Stimulated activated effector memory CD8-positive, alpha-beta T cell treated with anti-CD3 and anti-CD28 coated beads, Interleukin-12 subunit alpha, Interleukin-12 subunit beta, amount 100 ng/mL, for 72 hours (primary cell): ENCODE measurements at regions not wholly inside any gene's neighbourhood (a gene's known extent, or its start where the extent isn't known, plus 50 kb on each side); places are given as distances from the start of the nearest gene placed in this dataset.

Experiments used
- ATAC-seq: fragments of 150-1000 bp; cut with Tn5 transposase; 2 replicates; pipeline ENCODE4 v1.10.0; 2021
- DNase-seq, 2 donors: peaks; one replicate each; pipeline ENCODE4 v3.0.0; 2021 to 2022; ENCODE audit warnings: low spot score in 2 of 2
- H3K27ac Mint-ChIP-seq: one replicate; pipeline ENCODE4 v1.8.0; 2022; ENCODE audit warnings: mild to moderate bottlenecking, mixed read lengths
- H3K36me3 Mint-ChIP-seq: one replicate; pipeline ENCODE4 v1.8.0; 2022; ENCODE audit warnings: mild to moderate bottlenecking, mixed read lengths
- H3K4me1 Mint-ChIP-seq: one replicate; pipeline ENCODE4 v1.8.0; 2022; ENCODE audit warnings: mixed read lengths
- H3K4me3 Mint-ChIP-seq: one replicate; pipeline ENCODE4 v1.8.0; 2022; ENCODE audit warnings: mild to moderate bottlenecking, mixed read lengths
- H3K9me3 Mint-ChIP-seq: one replicate; pipeline ENCODE4 v1.8.0; 2022; ENCODE audit warnings: mixed read lengths

GRCh38 chr1:59141267-59141863, 155.5 kb upstream of the FGGY start:
- no peak for ATAC-seq
- Mint-ChIP-seq H3K27ac (no peak overlapping the region), H3K4me1 (peaks cover 32% of the 10 kb centered on the region), H3K36me3 (no peaks in the 10 kb centered on the region), H3K4me3 (no peak overlapping the region), H3K9me3 (no peaks in the 10 kb centered on the region)
- no peak for DNase-seq

GRCh38 chr1:59142311-59143132, 154.4 kb upstream of the FGGY start:
- Mint-ChIP-seq H3K27ac (peak overlapping the region; percentile 24), H3K4me3 (peak overlapping the region; percentile 7), H3K9me3 (no peaks in the 10 kb centered on the region), H3K36me3 (no peaks in the 10 kb centered on the region), H3K4me1 (peaks cover 44% of the 10 kb centered on the region)
- DNase-seq (no peak), ATAC-seq (no peak)

GRCh38 chr1:59143133-59143487, 153.8 kb upstream of the FGGY start:
- DNase-seq (no peak), ATAC-seq (peak; percentile 50)
- Mint-ChIP-seq H3K27ac (peak overlapping the region; percentile 24), H3K4me1 (peaks cover 47% of the 10 kb centered on the region), H3K36me3 (no peaks in the 10 kb centered on the region), H3K9me3 (no peaks in the 10 kb centered on the region), H3K4me3 (peak overlapping the region; percentile 7)

GRCh38 chr1:59143811-59144210, 153.1 kb upstream of the FGGY start:
- no peaks in the 10 kb centered on the region for H3K9me3 Mint-ChIP-seq
- peaks cover 47% of the 10 kb centered on the region for H3K4me1 Mint-ChIP-seq
- ATAC-seq (no peak), DNase-seq (no peak)
- no peaks in the 10 kb centered on the region for H3K36me3 Mint-ChIP-seq
- H3K27ac Mint-ChIP-seq, result no peak overlapping the region
- H3K4me3 Mint-ChIP-seq, result no peak overlapping the region

DNA sequence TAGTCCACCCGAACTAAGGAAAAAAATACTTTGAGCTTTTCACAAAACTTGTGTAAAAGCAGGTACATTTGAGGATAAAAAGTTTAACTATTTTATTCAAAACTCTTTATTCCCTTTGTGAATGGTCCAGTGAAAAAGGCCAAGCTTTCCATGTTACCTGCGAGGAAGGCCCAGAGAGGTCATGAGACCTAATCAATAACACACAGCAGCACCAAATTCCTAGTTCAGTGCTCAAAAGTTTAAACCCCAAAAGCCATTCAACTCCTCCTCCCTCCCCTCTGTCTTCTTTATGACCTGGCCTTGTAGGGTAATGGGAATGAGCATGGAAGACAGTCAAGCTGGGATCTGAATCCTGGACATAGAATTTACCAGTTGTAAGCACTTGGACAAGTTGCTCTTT, 151.9 kb upstream of the FGGY start:
- DNase-seq (no peak), ATAC-seq (no peak)
- H3K27ac Mint-ChIP-seq, result no peak overlapping the region
- H3K4me3 Mint-ChIP-seq, result no peak overlapping the region
- H3K4me1 Mint-ChIP-seq, result peaks cover 44% of the 10 kb centered on the region
- no peaks in the 10 kb centered on the region for H3K9me3 Mint-ChIP-seq
- no peaks in the 10 kb centered on the region for H3K36me3 Mint-ChIP-seq

GRCh38 chr1:59146056-59146455, 150.8 kb upstream of the FGGY start:
- Mint-ChIP-seq H3K9me3 (no peaks in the 10 kb centered on the region), H3K4me3 (peak overlapping the region; percentile 83), H3K4me1 (peaks cover 47% of the 10 kb centered on the region), H3K27ac (peak overlapping the region; percentile 94), H3K36me3 (no peaks in the 10 kb centered on the region)
- ATAC-seq (no peak), DNase-seq (no peak)

DNA sequence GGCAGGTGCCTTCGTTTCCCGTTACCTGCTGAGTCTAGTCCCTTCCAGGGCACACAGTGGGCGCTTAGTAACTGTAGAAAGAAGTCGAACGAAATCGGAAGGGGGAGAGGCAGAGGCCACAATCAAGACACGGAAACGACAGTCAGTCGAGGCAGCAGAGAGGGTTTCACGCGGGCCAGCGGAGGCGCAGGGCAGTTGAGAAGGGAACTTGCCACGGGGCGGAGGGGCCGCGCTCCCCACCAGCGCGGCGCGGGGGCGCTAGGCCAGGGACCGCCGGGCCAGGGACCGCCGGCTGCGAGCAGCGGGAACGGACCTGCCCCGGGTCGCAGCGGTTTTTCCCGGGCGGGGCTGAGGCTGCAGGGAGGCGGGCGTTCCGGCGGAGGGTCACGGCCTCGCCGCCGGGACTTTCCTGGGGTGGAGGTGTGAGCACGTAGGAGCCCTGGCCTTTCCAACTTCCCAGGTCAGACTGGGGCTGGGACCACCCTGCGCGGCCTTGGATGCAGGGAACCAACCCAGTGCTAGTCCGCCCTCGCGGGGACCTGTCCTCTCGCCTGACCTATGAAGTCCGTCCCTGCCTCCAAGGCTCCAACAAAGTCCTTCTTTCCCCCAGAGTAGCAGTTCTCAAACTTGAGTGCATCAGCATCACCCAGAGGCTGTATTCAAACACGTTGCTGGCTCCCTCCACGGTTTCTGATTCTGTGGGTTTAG, 150.1 kb upstream of the FGGY start:
- peak overlapping the region; percentile 94 for H3K27ac Mint-ChIP-seq
- peak overlapping the region; percentile 83 for H3K4me3 Mint-ChIP-seq
- ATAC-seq, result peak; percentile 74
- no peaks in the 10 kb centered on the region for H3K36me3 Mint-ChIP-seq
- no peaks in the 10 kb centered on the region for H3K9me3 Mint-ChIP-seq
- DNase-seq, result peak; percentile 60 to 83
- peaks cover 52% of the 10 kb centered on the region for H3K4me1 Mint-ChIP-seq

- Mint-ChIP-seq H3K36me3 (no peaks in the 10 kb centered on the region), H3K9me3 (no peaks in the 10 kb centered on the region), H3K4me1 (peaks cover 34% of the 10 kb centered on the region), H3K27ac (no peak overlapping the region), H3K4me3 (no peak overlapping the region)
- no peak for DNase-seq
- no peak for ATAC-seq
Measured at GRCh38 chr1:59149435-59149834, 147.5 kb upstream of the FGGY start.

DNA sequence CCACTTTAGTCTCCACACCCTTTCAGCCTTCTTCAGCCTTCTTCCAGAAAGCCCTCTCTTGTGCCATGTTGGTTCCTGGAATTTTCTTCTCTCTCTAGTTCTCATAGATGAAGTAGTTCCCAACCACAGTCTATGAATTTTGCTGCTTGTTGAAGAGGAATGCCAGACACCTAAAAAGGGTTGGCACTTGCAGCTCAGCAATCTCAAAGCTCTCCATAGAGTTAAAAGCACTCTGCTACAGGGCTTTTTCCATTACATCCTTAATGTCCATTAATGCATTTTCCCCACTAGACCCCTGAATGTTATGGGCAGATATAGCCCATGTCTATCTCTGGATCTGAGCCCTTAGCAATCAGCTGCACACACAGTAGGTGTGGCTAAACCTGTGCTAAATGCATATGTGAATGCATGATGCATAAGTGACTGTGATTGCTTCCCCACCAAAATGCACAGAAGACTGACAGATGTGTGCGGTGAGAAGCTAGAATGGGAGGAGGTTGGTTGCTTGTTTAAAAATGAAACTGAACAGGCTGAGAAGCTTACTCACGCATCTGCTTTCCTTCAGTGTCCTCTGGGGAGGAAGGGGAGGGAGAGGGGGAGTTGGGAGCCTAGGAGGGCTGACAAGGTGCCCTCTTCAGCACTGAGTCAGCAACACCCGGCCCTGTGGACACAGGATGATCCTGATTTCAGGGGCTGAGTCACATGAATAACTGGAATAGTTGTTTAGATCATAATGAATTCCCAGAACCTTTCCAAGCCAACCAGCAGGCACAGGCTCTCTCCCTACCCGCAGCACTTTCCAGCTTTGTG, 146.1 kb upstream of the FGGY start:
- Mint-ChIP-seq H3K4me3 (no peak overlapping the region), H3K36me3 (no peaks in the 10 kb centered on the region), H3K4me1 (peaks cover 34% of the 10 kb centered on the region), H3K9me3 (no peaks in the 10 kb centered on the region), H3K27ac (peak overlapping the region; percentile 41)
- peak; percentile 89 for ATAC-seq
- peak in 1 of 2 donors; percentile 63 for DNase-seq

DNA sequence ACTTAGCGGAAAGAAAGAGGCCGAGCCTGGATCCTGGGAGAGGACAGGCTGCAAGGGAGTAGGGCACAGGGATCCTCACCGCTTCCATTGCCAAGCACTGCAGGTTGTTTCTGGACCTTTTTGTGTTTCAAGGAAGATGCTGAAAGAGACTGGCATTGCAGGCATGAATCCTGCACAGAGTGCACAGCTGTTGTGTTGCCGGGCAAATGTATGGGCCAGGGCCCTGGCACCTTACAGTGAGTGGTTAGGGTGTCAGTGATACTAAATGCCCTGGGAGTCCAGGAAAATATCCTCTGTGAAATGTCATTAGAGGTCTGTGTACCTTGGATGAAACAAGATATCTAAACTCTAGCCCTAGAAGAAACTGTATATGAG, 145.5 kb upstream of the FGGY start:
- H3K27ac Mint-ChIP-seq, result peak overlapping the region; percentile 41
- H3K4me3 Mint-ChIP-seq, result no peak overlapping the region
- H3K4me1 Mint-ChIP-seq, result peaks cover 32% of the 10 kb centered on the region
- no peaks in the 10 kb centered on the region for H3K36me3 Mint-ChIP-seq
- DNase-seq (no peak), ATAC-seq (no peak)
- no peaks in the 10 kb centered on the region for H3K9me3 Mint-ChIP-seq

- ATAC-seq (no peak), DNase-seq (no peak)
- no peak overlapping the region for H3K4me3 Mint-ChIP-seq
- H3K36me3 Mint-ChIP-seq, result no peaks in the 10 kb centered on the region
- peaks cover 27% of the 10 kb centered on the region for H3K4me1 Mint-ChIP-seq
- no peak overlapping the region for H3K27ac Mint-ChIP-seq
- no peaks in the 10 kb centered on the region for H3K9me3 Mint-ChIP-seq
Measured at GRCh38 chr1:59151860-59152259, 145.0 kb upstream of the FGGY start.

GRCh38 chr1:59152511-59152910, 144.4 kb upstream of the FGGY start:
- DNase-seq (no peak), ATAC-seq (no peak)
- Mint-ChIP-seq H3K27ac (no peak overlapping the region), H3K9me3 (no peaks in the 10 kb centered on the region), H3K4me1 (peaks cover 20% of the 10 kb centered on the region), H3K4me3 (no peak overlapping the region), H3K36me3 (peaks cover 2% of the 10 kb centered on the region)

GRCh38 chr1:59154401-59154800, 142.5 kb upstream of the FGGY start:
- H3K9me3 Mint-ChIP-seq, result peaks cover 8% of the 10 kb centered on the region
- no peak for ATAC-seq
- peaks cover 17% of the 10 kb centered on the region for H3K4me1 Mint-ChIP-seq
- H3K27ac Mint-ChIP-seq, result peak overlapping the region; percentile 3
- no peak for DNase-seq
- no peak overlapping the region for H3K4me3 Mint-ChIP-seq
- peaks cover 4% of the 10 kb centered on the region for H3K36me3 Mint-ChIP-seq

DNA sequence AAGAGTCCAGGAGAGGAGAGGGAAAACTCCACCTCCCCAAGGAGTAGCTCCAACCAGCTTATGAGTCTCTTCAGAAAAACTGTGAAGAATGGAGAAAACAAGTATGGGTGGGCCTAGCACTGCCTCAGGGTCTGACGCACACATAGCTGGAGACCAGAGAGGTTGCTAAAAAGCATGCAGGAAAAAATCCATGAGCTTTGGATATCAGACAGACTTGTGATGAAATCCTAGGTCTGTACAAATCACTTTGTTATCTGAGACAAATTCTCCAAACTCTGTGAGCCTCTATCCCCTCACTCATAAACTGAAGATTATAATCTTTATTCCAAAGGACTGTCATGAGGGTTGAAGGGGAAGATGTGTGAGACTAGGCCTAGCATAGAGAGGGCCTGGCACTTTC, 141.5 kb upstream of the FGGY start:
- ATAC-seq (no peak), DNase-seq (no peak)
- Mint-ChIP-seq H3K4me3 (no peak overlapping the region), H3K9me3 (peaks cover 8% of the 10 kb centered on the region), H3K36me3 (peaks cover 4% of the 10 kb centered on the region), H3K27ac (peak overlapping the region; percentile 3), H3K4me1 (peaks cover 12% of the 10 kb centered on the region)

DNA sequence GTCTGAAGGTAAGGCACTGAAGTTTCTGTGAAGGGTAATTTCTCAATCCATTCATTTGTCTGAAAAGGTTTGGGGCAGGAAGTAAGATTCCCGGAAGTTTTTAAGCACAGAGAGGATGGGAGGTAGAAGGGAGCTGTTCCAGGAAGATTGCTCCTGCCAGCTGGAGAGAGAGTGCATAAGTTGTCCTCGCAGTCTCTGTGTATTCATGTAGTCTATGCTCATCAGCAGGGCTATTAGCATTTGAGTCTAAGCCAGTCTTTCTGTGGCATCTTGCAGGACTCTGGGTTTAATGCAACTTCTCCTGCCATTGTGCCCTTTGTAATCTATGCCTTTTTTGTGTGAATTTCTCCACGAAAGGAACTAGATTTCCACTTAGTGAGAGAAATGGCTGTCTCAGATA, 140.8 kb upstream of the FGGY start:
- DNase-seq, result no peak
- ATAC-seq, result no peak
- Mint-ChIP-seq H3K4me1 (peaks cover 5% of the 10 kb centered on the region), H3K27ac (no peak overlapping the region), H3K4me3 (no peak overlapping the region), H3K36me3 (peaks cover 4% of the 10 kb centered on the region), H3K9me3 (peaks cover 8% of the 10 kb centered on the region)
